ENCODE measurements at regions not wholly inside any gene's neighbourhood (a gene's known extent, or its start where the extent isn't known, plus 50 kb on each side); places are given as distances from the start of the nearest gene placed in this dataset.

DNA sequence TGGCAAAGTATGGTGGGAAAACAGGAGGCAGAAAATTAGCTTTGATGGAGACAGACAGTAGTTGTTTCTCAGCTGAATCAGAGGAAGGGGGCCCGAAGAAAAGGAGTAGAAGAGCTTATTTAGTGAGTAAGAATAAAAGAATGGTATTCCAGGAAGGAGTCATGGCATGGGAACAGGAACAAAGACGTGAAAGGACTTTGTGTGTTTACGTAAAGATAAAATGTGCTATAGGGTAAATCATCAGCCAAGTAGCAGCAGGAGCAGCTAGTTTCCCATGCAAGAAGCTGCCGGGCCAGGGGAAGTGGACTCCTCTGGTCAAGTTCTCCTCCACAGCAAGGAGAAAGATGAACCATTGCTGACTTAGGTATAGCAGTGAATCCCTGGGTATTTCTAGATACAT is 454.5 kb downstream of the HINT1 start:
- no peak overlapping the region for H3K4me3 ChIP-seq
- no peak for DNase-seq
- no peaks in the 10 kb centered on the region for H3K4me1 ChIP-seq
- H3K36me3 ChIP-seq: no peaks in the 10 kb centered on the region
- intact Hi-C loops (cut with DNase I; ENCODE audit: low total_unique reads): no loop called here
- H3K9me3 ChIP-seq: no peaks in the 10 kb centered on the region
- no peak overlapping the region for H3K27ac ChIP-seq
- H3K27me3 ChIP-seq: no peaks in the 10 kb centered on the region
- TF ChIP-seq, protein P1, sequence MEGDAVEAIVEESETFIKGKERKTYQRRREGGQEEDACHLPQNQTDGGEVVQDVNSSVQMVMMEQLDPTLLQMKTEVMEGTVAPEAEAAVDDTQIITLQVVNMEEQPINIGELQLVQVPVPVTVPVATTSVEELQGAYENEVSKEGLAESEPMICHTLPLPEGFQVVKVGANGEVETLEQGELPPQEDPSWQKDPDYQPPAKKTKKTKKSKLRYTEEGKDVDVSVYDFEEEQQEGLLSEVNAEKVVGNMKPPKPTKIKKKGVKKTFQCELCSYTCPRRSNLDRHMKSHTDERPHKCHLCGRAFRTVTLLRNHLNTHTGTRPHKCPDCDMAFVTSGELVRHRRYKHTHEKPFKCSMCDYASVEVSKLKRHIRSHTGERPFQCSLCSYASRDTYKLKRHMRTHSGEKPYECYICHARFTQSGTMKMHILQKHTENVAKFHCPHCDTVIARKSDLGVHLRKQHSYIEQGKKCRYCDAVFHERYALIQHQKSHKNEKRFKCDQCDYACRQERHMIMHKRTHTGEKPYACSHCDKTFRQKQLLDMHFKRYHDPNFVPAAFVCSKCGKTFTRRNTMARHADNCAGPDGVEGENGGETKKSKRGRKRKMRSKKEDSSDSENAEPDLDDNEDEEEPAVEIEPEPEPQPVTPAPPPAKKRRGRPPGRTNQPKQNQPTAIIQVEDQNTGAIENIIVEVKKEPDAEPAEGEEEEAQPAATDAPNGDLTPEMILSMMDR (IDR thresholded peaks at IDR 0.05): no peak

DNA sequence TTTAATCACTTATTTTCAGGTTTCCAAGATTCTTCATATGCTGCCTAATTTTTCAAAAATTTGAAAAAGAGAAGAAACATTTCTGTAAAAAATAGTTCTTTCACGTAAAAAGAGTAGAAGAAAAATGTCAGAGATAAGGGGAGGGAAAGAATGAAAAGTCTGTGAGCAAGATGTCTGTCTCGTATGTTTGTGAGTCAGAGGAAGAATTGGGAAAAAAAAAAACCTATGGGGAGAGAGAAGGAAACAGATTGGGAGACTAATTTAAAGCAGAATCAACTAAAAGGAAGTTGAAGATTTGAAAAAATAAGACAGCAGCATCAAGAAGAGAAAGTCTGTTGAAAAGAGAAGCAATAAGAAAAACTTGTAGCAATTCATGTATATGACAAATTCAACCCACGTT is 456.3 kb downstream of the HINT1 start:
- H3K9me3 ChIP-seq: no peaks in the 10 kb centered on the region
- H3K27ac ChIP-seq: no peak overlapping the region
- H3K4me1 ChIP-seq: no peaks in the 10 kb centered on the region
- no peak overlapping the region for H3K4me3 ChIP-seq
- intact Hi-C loops (cut with DNase I; ENCODE audit: low total_unique reads): no loop called here
- TF ChIP-seq, protein P1 (IDR thresholded peaks at IDR 0.05): no peak
- H3K36me3 ChIP-seq: no peaks in the 10 kb centered on the region
- no peak for DNase-seq
- H3K27me3 ChIP-seq: no peaks in the 10 kb centered on the region

DNA sequence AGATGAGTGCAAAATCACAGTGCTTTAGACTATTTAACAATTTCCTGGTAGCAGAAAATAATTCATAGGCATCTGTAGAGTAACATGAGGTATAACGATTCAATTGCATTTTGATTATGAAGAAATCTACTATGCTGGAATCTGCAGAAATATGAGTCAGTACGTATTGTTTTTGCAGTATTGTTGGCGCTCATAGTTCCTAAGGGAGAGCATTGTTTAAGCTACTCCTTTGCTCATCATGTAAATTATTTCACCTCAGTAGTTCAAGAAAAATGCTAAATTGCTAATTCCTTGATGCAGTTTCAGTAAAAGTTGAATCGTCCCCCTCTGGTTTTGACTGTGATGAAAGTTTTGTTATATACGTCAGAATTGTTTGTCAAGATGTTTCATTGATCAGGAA is 458.4 kb downstream of the HINT1 start:
- TF ChIP-seq, protein P1 (IDR thresholded peaks at IDR 0.05): no peak
- intact Hi-C loops (cut with DNase I; ENCODE audit: low total_unique reads): no loop called here
- H3K27ac ChIP-seq: no peak overlapping the region
- H3K27me3 ChIP-seq: no peaks in the 10 kb centered on the region
- H3K9me3 ChIP-seq: no peaks in the 10 kb centered on the region
- H3K4me1 ChIP-seq: no peaks in the 10 kb centered on the region
- H3K36me3 ChIP-seq: no peaks in the 10 kb centered on the region
- H3K4me3 ChIP-seq: no peak overlapping the region
- no peak for DNase-seq

DNA sequence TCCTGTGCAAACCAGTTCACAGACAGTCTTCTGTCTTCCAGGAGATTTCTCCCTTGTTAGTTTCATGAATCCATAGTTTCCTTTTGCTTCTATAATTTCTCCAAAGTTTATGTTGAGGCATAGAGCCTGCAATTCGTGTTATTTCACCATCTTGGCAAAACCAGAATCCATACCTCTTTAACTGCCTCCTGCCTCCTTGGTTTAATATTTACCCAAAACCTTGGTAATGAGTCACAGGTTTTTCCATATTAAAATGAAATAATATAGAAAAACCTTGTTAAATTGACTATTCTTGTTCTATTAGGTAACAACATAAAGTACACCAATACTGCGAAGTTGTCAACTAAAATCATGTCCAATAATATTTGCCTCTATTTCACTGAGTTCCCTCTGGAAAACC is 459.7 kb downstream of the HINT1 start:
- no peaks in the 10 kb centered on the region for H3K36me3 ChIP-seq
- intact Hi-C loops (cut with DNase I; ENCODE audit: low total_unique reads): no loop called here
- DNase-seq: no peak
- no peak overlapping the region for H3K27ac ChIP-seq
- TF ChIP-seq, protein P1 (IDR thresholded peaks at IDR 0.05): no peak
- H3K27me3 ChIP-seq: no peaks in the 10 kb centered on the region
- H3K4me1 ChIP-seq: no peaks in the 10 kb centered on the region
- H3K9me3 ChIP-seq: no peaks in the 10 kb centered on the region
- no peak overlapping the region for H3K4me3 ChIP-seq

DNA sequence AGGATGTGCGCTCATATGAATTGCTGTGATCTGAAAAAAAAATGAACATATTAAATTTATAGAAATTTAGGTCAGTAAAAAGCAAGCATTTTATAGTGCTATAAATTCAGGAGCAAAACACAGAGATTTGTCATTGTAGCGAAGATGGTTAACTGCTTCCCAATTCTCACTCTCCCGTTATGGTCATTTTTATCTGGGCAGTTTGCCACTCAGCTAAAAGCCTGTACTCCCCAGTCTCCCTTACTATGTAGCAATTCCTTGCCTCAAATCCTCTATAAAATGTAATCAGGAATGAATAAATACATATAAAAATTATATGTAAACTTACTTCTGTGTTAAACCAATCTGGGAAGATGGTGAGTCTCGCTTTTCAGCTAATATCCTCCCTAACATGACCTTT is 471.5 kb downstream of the HINT1 start:
- Histone ChIP-seq H3K36me3 (no peaks in the 10 kb centered on the region), H3K9me3 (no peaks in the 10 kb centered on the region), H3K4me3 (no peak overlapping the region), H3K4me1 (no peaks in the 10 kb centered on the region), H3K27me3 (no peaks in the 10 kb centered on the region), H3K27ac (no peak overlapping the region)
- DNase-seq: no peak
- TF ChIP-seq, protein P1 (IDR thresholded peaks at IDR 0.05): no peak
- intact Hi-C loops (cut with DNase I; ENCODE audit: low total_unique reads): no loop called here

DNA sequence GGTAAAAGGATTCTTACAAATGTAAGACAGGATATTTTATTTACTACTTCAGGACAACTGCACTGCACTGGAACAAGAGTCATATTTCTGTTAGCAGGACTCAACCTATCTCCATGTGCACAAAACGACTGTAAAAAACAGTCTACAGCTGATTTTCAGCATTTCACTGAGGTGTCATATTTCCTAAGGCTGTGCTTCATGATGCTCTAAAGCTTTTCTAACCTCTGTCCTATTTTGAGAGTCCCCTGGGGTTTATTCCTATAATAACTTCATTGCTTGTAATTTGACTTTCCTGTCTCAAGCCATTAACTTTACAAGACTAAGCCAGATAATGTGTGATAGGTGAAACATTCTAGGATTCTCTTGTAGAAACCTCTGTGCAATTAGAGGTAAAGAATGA is 472.3 kb downstream of the HINT1 start:
- no peak overlapping the region for H3K4me3 ChIP-seq
- no peaks in the 10 kb centered on the region for H3K9me3 ChIP-seq
- DNase-seq: no peak
- no peaks in the 10 kb centered on the region for H3K4me1 ChIP-seq
- TF ChIP-seq, protein P1 (IDR thresholded peaks at IDR 0.05): no peak
- intact Hi-C loops (cut with DNase I; ENCODE audit: low total_unique reads): no loop called here
- H3K27me3 ChIP-seq: no peaks in the 10 kb centered on the region
- no peaks in the 10 kb centered on the region for H3K36me3 ChIP-seq
- H3K27ac ChIP-seq: no peak overlapping the region

All from tibial artery (tissue), 4 donors.